Astrocyte of the cerebellum (primary cell): ENCODE measurements at regions not wholly inside any gene's neighbourhood (a gene's known extent, or its start where the extent isn't known, plus 50 kb on each side); places are given as distances from the start of the nearest gene placed in this dataset.

ENCODE experiments used
- DNase-seq: peaks from one replicate; pipeline ENCODE4 v3.0.0-alpha.2; 2011; ENCODE audit warnings: low read depth
- H3K4me3 ChIP-seq: 2 replicates; pipeline ENCODE4 v1.5.1; 2011; ENCODE audit warnings: mild to moderate bottlenecking, low read depth, low read length, moderate library complexity
- in situ Hi-C: cut with HindIII; loops from 2 replicates; pipeline ENCODE4 v1.10.0; 2017; ENCODE audit warnings: low sequenced_read_pairs
- TF ChIP-seq, protein P1 (sequence below): IDR thresholded peaks from 2 replicates; pipeline ENCODE4 v1.5.1; 2012; ENCODE audit warnings: low read length, low read depth, moderate library complexity, mild to moderate bottlenecking; ENCODE audit errors: missing control alignments

- in situ Hi-C loops, result no loop called here
- no peak for DNase-seq
- H3K4me3 ChIP-seq, result no peak overlapping the region
- TF ChIP-seq, protein P1, sequence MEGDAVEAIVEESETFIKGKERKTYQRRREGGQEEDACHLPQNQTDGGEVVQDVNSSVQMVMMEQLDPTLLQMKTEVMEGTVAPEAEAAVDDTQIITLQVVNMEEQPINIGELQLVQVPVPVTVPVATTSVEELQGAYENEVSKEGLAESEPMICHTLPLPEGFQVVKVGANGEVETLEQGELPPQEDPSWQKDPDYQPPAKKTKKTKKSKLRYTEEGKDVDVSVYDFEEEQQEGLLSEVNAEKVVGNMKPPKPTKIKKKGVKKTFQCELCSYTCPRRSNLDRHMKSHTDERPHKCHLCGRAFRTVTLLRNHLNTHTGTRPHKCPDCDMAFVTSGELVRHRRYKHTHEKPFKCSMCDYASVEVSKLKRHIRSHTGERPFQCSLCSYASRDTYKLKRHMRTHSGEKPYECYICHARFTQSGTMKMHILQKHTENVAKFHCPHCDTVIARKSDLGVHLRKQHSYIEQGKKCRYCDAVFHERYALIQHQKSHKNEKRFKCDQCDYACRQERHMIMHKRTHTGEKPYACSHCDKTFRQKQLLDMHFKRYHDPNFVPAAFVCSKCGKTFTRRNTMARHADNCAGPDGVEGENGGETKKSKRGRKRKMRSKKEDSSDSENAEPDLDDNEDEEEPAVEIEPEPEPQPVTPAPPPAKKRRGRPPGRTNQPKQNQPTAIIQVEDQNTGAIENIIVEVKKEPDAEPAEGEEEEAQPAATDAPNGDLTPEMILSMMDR, result no peak
These were observed 50.8 kb upstream of the KLHL13 start for GRCh38 chrX:118167361-118167760.

GRCh38 chrX:118171356-118171755, 54.7 kb upstream of the KLHL13 start:
- TF ChIP-seq, protein P1, result no peak
- in situ Hi-C loops, result no loop called here
- DNase-seq, result no peak
- H3K4me3 ChIP-seq, result no peak overlapping the region

- in situ Hi-C loops, result no loop called here
- DNase-seq, result no peak
- H3K4me3 ChIP-seq, result no peak overlapping the region
- TF ChIP-seq, protein P1, result no peak
These were observed 58.0 kb upstream of the KLHL13 start for GRCh38 chrX:118174516-118175098.

- in situ Hi-C loops, result no loop called here
- TF ChIP-seq, protein P1, result no peak
- no peak for DNase-seq
- no peak overlapping the region for H3K4me3 ChIP-seq
These were observed 61.1 kb upstream of the KLHL13 start for GRCh38 chrX:118177708-118178107.

DNA sequence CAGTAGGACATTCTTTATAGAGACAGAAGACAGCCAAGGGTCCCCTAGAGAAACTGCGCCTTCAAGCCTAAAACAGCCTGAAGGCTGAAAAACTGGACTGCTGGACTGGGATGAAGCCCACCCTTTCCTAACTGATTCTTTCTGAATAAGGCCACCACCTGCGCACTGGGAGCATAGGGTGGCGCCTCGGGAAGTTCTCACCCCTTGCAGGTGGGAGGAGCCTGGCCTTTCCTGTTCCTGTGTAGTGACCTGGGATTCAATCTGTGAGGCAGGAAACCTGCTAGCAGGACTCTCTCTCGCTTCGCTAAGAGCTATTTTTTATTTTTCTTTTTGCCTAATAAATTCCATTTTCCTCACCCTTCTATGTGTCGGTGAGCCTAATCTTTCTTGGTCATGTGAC, 61.8 kb upstream of the KLHL13 start:
- in situ Hi-C loops, result no loop called here
- TF ChIP-seq, protein P1, result no peak
- DNase-seq, result no peak
- H3K4me3 ChIP-seq, result no peak overlapping the region

GRCh38 chrX:118179161-118179560, 62.6 kb upstream of the KLHL13 start:
- TF ChIP-seq, protein P1, result no peak
- H3K4me3 ChIP-seq, result no peak overlapping the region
- no peak for DNase-seq
- in situ Hi-C loops, result no loop called here

DNA sequence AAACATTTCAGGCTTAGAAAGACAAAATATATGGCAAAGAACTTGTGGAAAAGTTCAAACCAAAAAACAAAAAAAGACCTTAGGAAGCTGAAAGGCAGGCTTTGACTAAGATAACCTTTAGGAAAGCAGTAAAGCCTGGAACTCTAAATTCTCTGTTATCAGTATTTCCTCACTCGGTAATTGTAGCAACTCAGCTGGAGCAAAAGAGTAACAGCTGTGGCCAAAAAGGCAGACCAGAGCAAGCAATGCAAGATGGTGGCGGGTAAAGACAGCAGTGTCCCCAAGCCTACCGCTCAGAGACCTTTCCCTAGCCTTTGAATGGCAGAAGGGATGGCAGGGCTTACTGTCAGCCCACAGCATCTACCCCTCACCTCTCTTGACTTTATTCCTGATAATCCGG, 63.1 kb upstream of the KLHL13 start:
- DNase-seq, result no peak
- TF ChIP-seq, protein P1, result no peak
- no peak overlapping the region for H3K4me3 ChIP-seq
- in situ Hi-C loops, result no loop called here
